Loucy (cell line): ENCODE measurements at regions not wholly inside any gene's neighbourhood (a gene's known extent, or its start where the extent isn't known, plus 50 kb on each side); places are given as distances from the start of the nearest gene placed in this dataset.

ENCODE experiments used
- H2AFZ ChIP-seq: fragments of 200-600 bp; sonication (generic); 2 replicates; pipeline ENCODE4 v1.6.0; 2016; ENCODE audit warnings: antibody characterized with exemption, mild to moderate bottlenecking, low read length, moderate library complexity
- H3F3A ChIP-seq: fragments of 200-600 bp; 2 replicates; pipeline ENCODE4 v1.6.0; 2016; ENCODE audit warnings: antibody characterized with exemption, low read depth, mild to moderate bottlenecking
- H3K27me3 ChIP-seq: fragments of 200-600 bp; sonication (generic); 2 replicates; pipeline ENCODE4 v1.6.1; 2014; ENCODE audit warnings: low read length, mild to moderate bottlenecking; ENCODE audit not compliant: insufficient read depth, poor library complexity, severe bottlenecking
- H3K36me3 ChIP-seq: fragments of 200-600 bp; sonication (generic); 2 replicates; pipeline ENCODE4 v1.6.1; 2016; ENCODE audit warnings: low read length; ENCODE audit not compliant: insufficient read depth
- H3K4me1 ChIP-seq: fragments of 200-600 bp; sonication (generic); 2 replicates; pipeline ENCODE4 v1.5.1; 2014; ENCODE audit warnings: low read length, mild to moderate bottlenecking; ENCODE audit not compliant: insufficient read depth, poor library complexity, severe bottlenecking
- H3K4me2 ChIP-seq: fragments of 200-600 bp; sonication (generic); 2 replicates; pipeline ENCODE4 v1.6.0; 2014; ENCODE audit warnings: antibody characterized with exemption, low read length, low read depth, mild to moderate bottlenecking; ENCODE audit not compliant: poor library complexity, severe bottlenecking
- H3K4me3 ChIP-seq: fragments of 200-600 bp; sonication (generic); 2 replicates; pipeline ENCODE4 v1.5.1; 2014; ENCODE audit warnings: low read length, mild to moderate bottlenecking, mixed read lengths; ENCODE audit not compliant: poor library complexity, severe bottlenecking
- H3K79me2 ChIP-seq: fragments of 200-600 bp; sonication (generic); 2 replicates; pipeline ENCODE4 v1.6.1; 2014; ENCODE audit warnings: low read length; ENCODE audit not compliant: insufficient read depth
- H3K9ac ChIP-seq: fragments of 200-600 bp; sonication (generic); 2 replicates; pipeline ENCODE4 v1.6.0; 2014; ENCODE audit warnings: mild to moderate bottlenecking, low read depth, low read length, moderate library complexity; ENCODE audit not compliant: poor library complexity, severe bottlenecking
- H3K9me2 ChIP-seq: fragments of 200-600 bp; sonication (generic); replicated peaks from 2 replicates; pipeline ENCODE4 v1.6.1; 2016; ENCODE audit warnings: low read depth, low read length, mixed read lengths
- H3K9me3 ChIP-seq: fragments of 200-600 bp; sonication (generic); 2 replicates; pipeline ENCODE4 v1.6.1; 2014; ENCODE audit warnings: mild to moderate bottlenecking, antibody characterized with exemption, low read length, low read depth; ENCODE audit not compliant: insufficient read depth
- H4K20me1 ChIP-seq: fragments of 200-600 bp; sonication (generic); 2 replicates; pipeline ENCODE4 v1.6.0; 2014; ENCODE audit warnings: antibody characterized with exemption, low read length, mild to moderate bottlenecking; ENCODE audit not compliant: insufficient read depth, poor library complexity, severe bottlenecking
- EZH2phosphoT487 ChIP-seq: fragments of 200-600 bp; IDR thresholded peaks from 2 replicates; pipeline ENCODE4 v1.6.1; 2018; ENCODE audit warnings: antibody characterized with exemption, mild to moderate bottlenecking, moderate library complexity, borderline replicate concordance
- TF ChIP-seq, protein P1 (sequence below): fragments of 200-600 bp; sonication (generic); conservative IDR thresholded peaks from 2 replicates; pipeline ENCODE4 v1.5.1; 2014; ENCODE audit warnings: mild to moderate bottlenecking, antibody characterized with exemption, low read length

DNA sequence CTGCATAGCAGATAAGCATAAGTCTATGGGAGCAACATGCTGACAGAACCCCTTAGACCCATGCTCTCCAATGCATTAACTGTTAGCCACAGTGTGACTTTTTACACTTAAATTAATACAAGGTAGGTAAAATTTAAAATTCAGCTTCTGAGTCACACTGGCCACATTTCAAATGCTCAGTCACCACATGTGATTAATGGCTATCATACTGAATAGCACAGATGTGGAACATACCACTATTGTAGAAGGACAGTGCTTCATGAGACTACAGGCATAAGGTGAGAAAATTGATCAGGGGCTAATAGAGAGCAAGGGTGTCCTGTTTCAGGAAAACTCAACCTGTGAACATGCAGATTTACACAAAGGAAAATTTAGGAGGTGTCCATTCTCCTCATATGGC is 357.0 kb upstream of the SEMA6D start:
- Histone ChIP-seq H3K4me2 (no peak overlapping the region), H3K4me3 (no peak overlapping the region), H3K79me2 (no peaks in the 10 kb centered on the region), H3K9ac (no peak overlapping the region), H2AFZ (no peak overlapping the region), H3K27me3 (no peaks in the 10 kb centered on the region), H3K4me1 (peaks cover 31% of the 10 kb centered on the region), H3K36me3 (no peaks in the 10 kb centered on the region), H3F3A (peaks cover 11% of the 10 kb centered on the region), H3K9me3 (no peaks in the 10 kb centered on the region), H3K9me2 (no peaks in the 10 kb centered on the region), H4K20me1 (no peaks in the 10 kb centered on the region)
- TF ChIP-seq, protein P1, sequence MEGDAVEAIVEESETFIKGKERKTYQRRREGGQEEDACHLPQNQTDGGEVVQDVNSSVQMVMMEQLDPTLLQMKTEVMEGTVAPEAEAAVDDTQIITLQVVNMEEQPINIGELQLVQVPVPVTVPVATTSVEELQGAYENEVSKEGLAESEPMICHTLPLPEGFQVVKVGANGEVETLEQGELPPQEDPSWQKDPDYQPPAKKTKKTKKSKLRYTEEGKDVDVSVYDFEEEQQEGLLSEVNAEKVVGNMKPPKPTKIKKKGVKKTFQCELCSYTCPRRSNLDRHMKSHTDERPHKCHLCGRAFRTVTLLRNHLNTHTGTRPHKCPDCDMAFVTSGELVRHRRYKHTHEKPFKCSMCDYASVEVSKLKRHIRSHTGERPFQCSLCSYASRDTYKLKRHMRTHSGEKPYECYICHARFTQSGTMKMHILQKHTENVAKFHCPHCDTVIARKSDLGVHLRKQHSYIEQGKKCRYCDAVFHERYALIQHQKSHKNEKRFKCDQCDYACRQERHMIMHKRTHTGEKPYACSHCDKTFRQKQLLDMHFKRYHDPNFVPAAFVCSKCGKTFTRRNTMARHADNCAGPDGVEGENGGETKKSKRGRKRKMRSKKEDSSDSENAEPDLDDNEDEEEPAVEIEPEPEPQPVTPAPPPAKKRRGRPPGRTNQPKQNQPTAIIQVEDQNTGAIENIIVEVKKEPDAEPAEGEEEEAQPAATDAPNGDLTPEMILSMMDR: no peak
- TF ChIP-seq EZH2phosphoT487: no peak

DNA sequence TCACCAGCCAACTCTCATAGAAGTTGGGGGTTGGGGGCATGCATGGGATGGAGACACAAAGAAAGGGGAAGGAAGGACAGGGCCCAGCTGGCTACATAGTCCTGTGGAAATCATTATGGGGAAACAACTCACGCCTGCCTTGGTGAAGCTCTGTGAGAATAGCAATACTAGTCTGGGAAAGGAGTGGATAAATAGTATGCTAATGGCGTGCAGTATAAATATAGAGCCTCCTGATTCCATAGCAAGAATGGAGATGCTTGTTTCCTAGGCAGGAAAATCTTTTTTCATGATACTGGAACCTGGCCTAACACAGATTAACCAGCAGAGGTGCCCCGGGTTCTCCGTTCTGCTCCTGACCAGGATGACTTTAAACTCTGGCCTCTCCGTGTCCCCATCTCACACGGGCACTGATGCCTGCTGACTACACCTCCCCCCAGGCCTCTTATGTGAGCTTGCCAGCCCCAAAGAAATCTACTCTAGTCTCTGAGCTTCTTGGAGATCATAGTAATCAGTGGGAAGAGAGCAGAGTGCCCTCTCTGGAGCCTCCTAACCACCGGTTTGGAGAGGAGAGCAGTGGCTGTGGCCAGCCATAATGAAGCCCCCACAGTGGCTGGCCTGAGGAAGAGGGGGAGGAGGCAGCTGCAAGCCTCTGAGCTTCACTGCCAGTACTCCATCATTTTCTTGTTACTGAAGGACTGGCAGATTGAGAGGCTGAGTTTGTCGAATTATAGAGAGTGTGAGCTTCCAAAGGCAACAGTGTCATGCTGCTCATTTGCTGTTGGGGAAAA is 355.0 kb upstream of the SEMA6D start:
- H2AFZ ChIP-seq: no peak overlapping the region
- no peak overlapping the region for H3K9ac ChIP-seq
- peaks cover 43% of the 10 kb centered on the region for H3K4me1 ChIP-seq
- no peaks in the 10 kb centered on the region for H3K79me2 ChIP-seq
- no peaks in the 10 kb centered on the region for H3K9me3 ChIP-seq
- H3K27me3 ChIP-seq: no peaks in the 10 kb centered on the region
- H3F3A ChIP-seq: peaks cover 11% of the 10 kb centered on the region
- H4K20me1 ChIP-seq: no peaks in the 10 kb centered on the region
- H3K4me2 ChIP-seq: no peak overlapping the region
- H3K4me3 ChIP-seq: no peak overlapping the region
- TF ChIP-seq EZH2phosphoT487: no peak
- TF ChIP-seq, protein P1: no peak
- H3K9me2 ChIP-seq: no peaks in the 10 kb centered on the region
- no peaks in the 10 kb centered on the region for H3K36me3 ChIP-seq

- H3K9me3 ChIP-seq: no peaks in the 10 kb centered on the region
- no peak overlapping the region for H2AFZ ChIP-seq
- H3K4me2 ChIP-seq: peak overlapping the region; percentile 52
- H3K4me1 ChIP-seq: peaks cover 45% of the 10 kb centered on the region
- peaks cover 11% of the 10 kb centered on the region for H3F3A ChIP-seq
- H3K9me2 ChIP-seq: no peaks in the 10 kb centered on the region
- peak overlapping the region; percentile 16 for H3K4me3 ChIP-seq
- no peaks in the 10 kb centered on the region for H4K20me1 ChIP-seq
- H3K27me3 ChIP-seq: no peaks in the 10 kb centered on the region
- H3K9ac ChIP-seq: no peak overlapping the region
- H3K36me3 ChIP-seq: no peaks in the 10 kb centered on the region
- H3K79me2 ChIP-seq: no peaks in the 10 kb centered on the region
- no peak for TF ChIP-seq EZH2phosphoT487
- TF ChIP-seq, protein P1: no peak
These were observed 353.7 kb upstream of the SEMA6D start for GRCh38 chr15:47363653-47364052.
